ENCODE measurements at regions not wholly inside any gene's neighbourhood (a gene's known extent, or its start where the extent isn't known, plus 50 kb on each side); places are given as distances from the start of the nearest gene placed in this dataset.
A peak's percentile ranks its signal among the peaks of the same experiment; 100 is the strongest.

DNA sequence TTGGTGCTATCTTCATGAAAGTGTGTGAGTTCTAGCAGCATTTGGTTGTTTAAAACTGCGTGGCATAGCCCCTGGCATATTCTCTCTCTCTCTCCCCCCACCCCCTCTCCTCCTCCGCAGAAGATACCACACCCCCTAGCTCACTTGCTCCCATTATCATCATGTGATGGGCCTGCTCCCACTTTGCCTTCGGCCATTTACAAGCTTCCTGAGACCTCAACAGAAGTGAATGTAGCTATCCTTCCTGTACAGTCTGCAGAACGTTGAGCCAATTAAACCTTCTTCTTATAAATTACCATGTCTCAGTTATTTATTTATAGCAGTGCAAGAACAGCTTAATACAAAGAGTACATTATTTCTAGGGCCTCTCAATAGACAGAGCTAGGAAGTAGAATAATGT lies 1032.5 kb upstream of the CADM2 start:
- no peaks in the 10 kb centered on the region for H3K4me1 Mint-ChIP-seq (ENCODE audit: insufficient read depth, unreplicated experiment)
- CTCF ChIA-PET: interaction anchor here (0.6 to 1.1 kb wide), 3 partner anchors 14 to 34 kb away, joined by 3 read pairs; no protein-coding TSS in a partner anchor
- intact Hi-C loops (cut with micrococcal nuclease): no loop called here
- H3K27ac Mint-ChIP-seq (ENCODE audit: low read depth, unreplicated experiment): no peak overlapping the region
- POLR2A ChIA-PET: interaction anchor here (0.6 kb wide), 1 partner anchor 14 kb away, joined by 3 read pairs; no protein-coding TSS in a partner anchor
- H3K27me3 Mint-ChIP-seq (ENCODE audit: insufficient read depth, unreplicated experiment): no peaks in the 10 kb centered on the region
- H3K4me3 Mint-ChIP-seq (ENCODE audit: unreplicated experiment): no peak overlapping the region
- no peak for DNase-seq (ENCODE audit: unreplicated experiment)
- BruUV-seq (replicated peaks): no TSS peak
- TF ChIP-seq, protein P1, sequence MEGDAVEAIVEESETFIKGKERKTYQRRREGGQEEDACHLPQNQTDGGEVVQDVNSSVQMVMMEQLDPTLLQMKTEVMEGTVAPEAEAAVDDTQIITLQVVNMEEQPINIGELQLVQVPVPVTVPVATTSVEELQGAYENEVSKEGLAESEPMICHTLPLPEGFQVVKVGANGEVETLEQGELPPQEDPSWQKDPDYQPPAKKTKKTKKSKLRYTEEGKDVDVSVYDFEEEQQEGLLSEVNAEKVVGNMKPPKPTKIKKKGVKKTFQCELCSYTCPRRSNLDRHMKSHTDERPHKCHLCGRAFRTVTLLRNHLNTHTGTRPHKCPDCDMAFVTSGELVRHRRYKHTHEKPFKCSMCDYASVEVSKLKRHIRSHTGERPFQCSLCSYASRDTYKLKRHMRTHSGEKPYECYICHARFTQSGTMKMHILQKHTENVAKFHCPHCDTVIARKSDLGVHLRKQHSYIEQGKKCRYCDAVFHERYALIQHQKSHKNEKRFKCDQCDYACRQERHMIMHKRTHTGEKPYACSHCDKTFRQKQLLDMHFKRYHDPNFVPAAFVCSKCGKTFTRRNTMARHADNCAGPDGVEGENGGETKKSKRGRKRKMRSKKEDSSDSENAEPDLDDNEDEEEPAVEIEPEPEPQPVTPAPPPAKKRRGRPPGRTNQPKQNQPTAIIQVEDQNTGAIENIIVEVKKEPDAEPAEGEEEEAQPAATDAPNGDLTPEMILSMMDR (IDR thresholded peaks at IDR 0.05; ENCODE audit: unreplicated experiment): no peak
- H3K9me3 Mint-ChIP-seq (ENCODE audit: unreplicated experiment): peaks cover 13% of the 10 kb centered on the region
- no peaks in the 10 kb centered on the region for H3K36me3 Mint-ChIP-seq (ENCODE audit: insufficient read depth, unreplicated experiment)

DNA sequence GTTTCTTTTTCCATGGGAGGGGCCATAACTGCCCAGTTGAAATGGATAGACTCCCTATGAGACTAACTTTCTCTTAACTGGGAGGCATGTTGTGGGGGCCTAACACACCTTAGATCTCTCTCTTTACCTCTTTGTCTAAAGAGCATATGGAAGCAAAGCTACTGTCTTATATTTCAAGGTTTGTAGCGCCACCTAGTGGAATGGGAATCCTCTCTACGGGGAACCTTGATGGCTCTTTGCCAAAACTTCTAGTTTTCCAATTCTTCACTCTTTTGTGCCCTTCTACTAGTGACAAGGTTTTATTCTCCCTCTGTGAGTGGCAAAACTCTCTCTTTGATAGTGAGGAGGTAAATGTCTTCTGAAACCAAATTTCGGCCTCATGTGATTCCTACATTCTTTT lies 1030.4 kb upstream of the CADM2 start:
- DNase-seq (ENCODE audit: unreplicated experiment): peak; percentile 29
- no peak overlapping the region for H3K4me3 Mint-ChIP-seq (ENCODE audit: unreplicated experiment)
- CTCF ChIA-PET: no interaction called here
- H3K9me3 Mint-ChIP-seq (ENCODE audit: unreplicated experiment): peaks cover 13% of the 10 kb centered on the region
- peaks cover 6% of the 10 kb centered on the region for H3K4me1 Mint-ChIP-seq (ENCODE audit: insufficient read depth, unreplicated experiment)
- POLR2A ChIA-PET: interaction anchor here (0.7 to 1.3 kb wide), 2 partner anchors 17 to 903 kb away, joined by 3 to 4 read pairs; no protein-coding TSS in a partner anchor
- no peak overlapping the region for H3K27ac Mint-ChIP-seq (ENCODE audit: low read depth, unreplicated experiment)
- no peaks in the 10 kb centered on the region for H3K27me3 Mint-ChIP-seq (ENCODE audit: insufficient read depth, unreplicated experiment)
- TF ChIP-seq, protein P1 (IDR thresholded peaks at IDR 0.05; ENCODE audit: unreplicated experiment): peak; percentile 20
- intact Hi-C loops (cut with micrococcal nuclease): no loop called here
- H3K36me3 Mint-ChIP-seq (ENCODE audit: insufficient read depth, unreplicated experiment): no peaks in the 10 kb centered on the region
- BruUV-seq (replicated peaks): no TSS peak

DNA sequence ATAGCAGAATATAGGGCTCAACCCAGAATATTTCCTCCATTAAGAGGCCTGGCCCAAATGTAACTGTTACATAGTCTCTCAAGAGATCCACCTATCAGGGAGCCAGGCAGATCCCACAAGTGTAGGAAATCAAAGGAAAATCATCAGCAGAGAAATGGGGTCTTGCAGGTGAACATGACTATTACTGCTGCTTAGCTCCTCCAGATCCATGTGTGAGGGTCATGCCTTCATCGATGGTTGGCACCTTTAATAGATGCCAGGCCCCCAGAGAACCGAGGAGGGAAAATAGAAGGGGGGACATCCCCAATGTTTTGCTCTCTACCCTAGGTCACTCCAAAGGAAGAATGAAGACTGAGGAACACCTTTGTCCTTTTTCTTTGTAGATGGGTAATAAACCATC lies 1029.9 kb upstream of the CADM2 start:
- H3K27me3 Mint-ChIP-seq (ENCODE audit: insufficient read depth, unreplicated experiment): no peaks in the 10 kb centered on the region
- no TSS peak for BruUV-seq (replicated peaks)
- intact Hi-C loops (cut with micrococcal nuclease): no loop called here
- H3K4me1 Mint-ChIP-seq (ENCODE audit: insufficient read depth, unreplicated experiment): peaks cover 7% of the 10 kb centered on the region
- ChIA-PET CTCF (interaction anchor here (0.7 kb wide), 1 partner anchor 751 kb away, joined by 3 read pairs; no protein-coding TSS in a partner anchor), POLR2A (interaction anchor here (0.7 to 1.3 kb wide), 2 partner anchors 17 to 903 kb away, joined by 3 to 4 read pairs; no protein-coding TSS in a partner anchor)
- H3K27ac Mint-ChIP-seq (ENCODE audit: low read depth, unreplicated experiment): no peak overlapping the region
- TF ChIP-seq, protein P1 (IDR thresholded peaks at IDR 0.05; ENCODE audit: unreplicated experiment): no peak
- H3K36me3 Mint-ChIP-seq (ENCODE audit: insufficient read depth, unreplicated experiment): no peaks in the 10 kb centered on the region
- H3K4me3 Mint-ChIP-seq (ENCODE audit: unreplicated experiment): no peak overlapping the region
- H3K9me3 Mint-ChIP-seq (ENCODE audit: unreplicated experiment): peaks cover 13% of the 10 kb centered on the region
- no peak for DNase-seq (ENCODE audit: unreplicated experiment)

DNA sequence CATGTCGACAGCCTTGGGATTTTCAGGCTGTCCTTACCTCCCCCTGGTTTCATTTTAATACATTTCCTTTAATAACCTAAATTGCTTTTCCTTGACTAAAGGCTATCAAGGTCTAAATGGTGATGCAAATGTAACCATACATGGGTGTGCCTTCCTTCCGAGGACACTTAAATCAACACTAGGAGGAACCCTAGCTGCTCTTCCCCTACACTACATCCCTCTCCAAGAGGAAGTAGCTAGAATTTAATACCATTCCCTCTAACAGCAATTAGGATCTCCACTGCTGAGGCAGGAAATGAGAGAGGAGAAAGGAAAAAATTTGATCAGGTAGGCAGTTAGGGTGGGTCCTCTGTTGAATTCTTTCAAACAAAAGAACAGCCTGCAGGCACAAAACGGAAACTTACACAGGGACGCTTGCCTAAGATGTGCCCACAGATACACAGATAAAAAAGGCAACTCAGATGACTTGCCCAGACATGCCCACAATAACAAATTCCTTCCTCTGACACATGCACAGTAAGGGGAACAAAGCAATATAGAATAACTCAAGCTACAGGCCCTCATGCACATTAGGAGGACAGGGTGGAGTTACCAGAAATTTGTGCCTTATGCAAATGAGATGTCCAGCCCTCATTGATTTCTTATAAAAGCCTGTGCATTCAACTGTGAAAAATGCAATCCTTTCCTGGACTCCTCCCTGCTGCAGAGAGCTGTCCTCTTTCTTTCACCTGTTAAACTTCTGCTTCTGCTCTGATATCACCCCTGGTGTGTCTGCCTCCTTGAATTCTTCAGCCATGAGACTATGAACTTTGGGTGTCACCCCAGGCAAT lies 1024.4 kb upstream of the CADM2 start:
- H3K27me3 Mint-ChIP-seq (ENCODE audit: insufficient read depth, unreplicated experiment): no peaks in the 10 kb centered on the region
- ChIA-PET CTCF (interaction anchor here (0.5 to 0.8 kb wide), 6 partner anchors 11 to 913 kb away, joined by 3 to 4 read pairs (median 3); no protein-coding TSS in a partner anchor), POLR2A (interaction anchor here (0.6 to 5.9 kb wide), 7 partner anchors 12 to 1955 kb away, joined by 3 to 25 read pairs (median 3); no protein-coding TSS in a partner anchor)
- H3K9me3 Mint-ChIP-seq (ENCODE audit: unreplicated experiment): peaks cover 11% of the 10 kb centered on the region
- H3K27ac Mint-ChIP-seq (ENCODE audit: low read depth, unreplicated experiment): peak overlapping the region; percentile 99
- BruUV-seq (replicated peaks): no TSS peak
- TF ChIP-seq, protein P1 (IDR thresholded peaks at IDR 0.05; ENCODE audit: unreplicated experiment): peak; percentile 15
- H3K36me3 Mint-ChIP-seq (ENCODE audit: insufficient read depth, unreplicated experiment): no peaks in the 10 kb centered on the region
- intact Hi-C loops (cut with micrococcal nuclease): no loop called here
- H3K4me1 Mint-ChIP-seq (ENCODE audit: insufficient read depth, unreplicated experiment): peaks cover 42% of the 10 kb centered on the region
- peak overlapping the region; percentile 36 for H3K4me3 Mint-ChIP-seq (ENCODE audit: unreplicated experiment)
- DNase-seq (ENCODE audit: unreplicated experiment): peak; percentile 96

Measured in MCF 10A (cell line).